Activated gamma-delta T cell (primary cell): ENCODE measurements at regions not wholly inside any gene's neighbourhood (a gene's known extent, or its start where the extent isn't known, plus 50 kb on each side); places are given as distances from the start of the nearest gene placed in this dataset.

ENCODE experiments used
- DNase-seq: peaks from one replicate; lab custom pipeline; 2025; lab: John Stamatoyannopoulos, UW

DNA sequence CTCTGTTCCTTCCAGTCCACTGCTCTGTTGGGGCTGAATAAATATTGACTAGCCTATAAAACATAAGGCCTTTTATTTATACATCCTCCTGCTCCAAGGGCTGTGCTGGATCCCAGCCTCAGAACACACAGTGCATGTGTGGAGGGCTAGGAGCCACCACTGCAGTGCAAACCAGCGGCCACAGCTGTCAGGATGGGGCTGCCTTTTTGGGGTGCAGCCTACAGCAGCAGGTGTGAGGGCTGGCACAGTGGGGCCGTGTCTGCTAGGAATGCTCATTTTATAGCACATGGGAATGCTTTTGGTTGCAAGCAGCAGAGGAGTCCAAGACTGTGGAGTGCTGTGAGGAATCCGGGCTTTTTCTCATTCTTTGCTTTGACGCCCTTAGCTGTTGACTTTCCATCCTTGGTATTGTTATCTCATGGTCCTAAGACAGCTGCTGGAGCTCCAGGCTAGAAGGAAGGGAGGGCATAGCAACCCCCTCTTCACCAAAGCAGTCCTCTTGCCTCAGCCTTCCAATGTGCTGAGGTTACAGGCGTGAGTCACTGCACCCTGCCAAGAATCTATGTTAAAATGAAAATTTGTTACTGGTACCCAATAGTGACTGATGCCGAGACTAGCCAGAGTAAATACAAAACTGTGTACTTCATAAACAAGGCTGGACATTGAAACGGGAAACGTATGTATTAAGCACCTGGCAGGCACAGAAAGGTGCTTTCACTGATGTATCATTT is 334.3 kb upstream of the GATB start:
- no peak for DNase-seq

DNA sequence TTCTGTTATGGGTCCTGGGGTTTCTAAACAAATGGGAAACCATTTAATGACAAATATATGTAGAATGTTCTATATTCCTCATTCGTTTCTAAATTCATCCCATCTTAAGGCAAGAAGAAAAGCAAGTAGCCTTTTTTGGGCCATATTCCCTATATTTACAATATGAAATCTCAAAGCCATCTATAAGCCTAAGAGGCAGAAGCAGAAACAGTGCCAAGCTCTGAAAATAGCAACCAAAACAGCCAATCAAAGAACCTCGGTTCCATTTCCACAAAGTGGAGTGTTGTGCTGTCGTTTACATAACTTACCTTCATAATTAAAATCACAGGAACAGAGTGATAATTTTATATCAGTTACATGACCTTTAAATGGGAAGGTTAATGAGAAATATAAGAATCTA is 330.6 kb upstream of the GATB start:
- DNase-seq: no peak

DNA sequence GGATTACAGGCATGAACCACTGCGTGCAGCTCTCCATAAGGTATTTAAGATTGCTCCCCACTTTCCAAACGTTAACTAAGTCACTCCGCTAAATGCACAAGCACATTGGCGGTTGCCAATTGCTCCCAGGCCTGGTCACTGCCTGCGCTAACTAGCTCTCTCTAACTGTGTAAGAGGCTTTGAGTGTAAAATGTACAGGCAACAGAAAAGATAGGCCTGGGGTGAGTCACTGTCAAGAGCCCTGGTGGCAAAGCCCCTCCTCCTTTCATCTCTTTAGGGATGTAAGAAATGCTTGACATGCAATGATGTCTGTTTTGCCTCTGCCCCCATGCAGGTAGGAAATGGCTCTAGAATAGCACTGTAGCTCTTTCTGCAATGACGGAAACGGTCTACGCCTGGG is 329.7 kb upstream of the GATB start:
- no peak for DNase-seq

- no peak for DNase-seq
These were observed 328.8 kb upstream of the GATB start for GRCh38 chr4:152089584-152089983.

- DNase-seq: no peak
These were observed 326.5 kb upstream of the GATB start for GRCh38 chr4:152087335-152087734.

DNA sequence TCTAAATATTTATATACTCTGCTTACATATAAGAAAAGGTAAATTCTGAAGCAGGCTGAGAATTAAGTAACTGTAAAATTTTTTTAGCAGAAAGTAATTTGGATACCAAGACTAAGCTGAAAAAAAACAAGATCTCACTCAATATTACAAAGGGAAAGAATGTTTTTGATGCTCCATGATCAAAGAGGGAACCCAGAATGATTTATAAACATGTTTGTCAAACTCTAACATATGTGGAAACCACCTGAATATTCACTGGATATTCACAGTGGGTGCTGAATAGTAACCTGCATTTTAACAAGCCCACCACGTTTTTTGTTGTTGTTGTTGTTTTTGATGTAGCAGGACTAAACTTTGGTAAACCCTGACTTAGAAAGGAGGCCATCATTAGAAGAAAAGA is 324.9 kb upstream of the GATB start:
- DNase-seq: no peak

GRCh38 chr4:152083338-152083737 is 322.5 kb upstream of the GATB start:
- DNase-seq: no peak

DNA sequence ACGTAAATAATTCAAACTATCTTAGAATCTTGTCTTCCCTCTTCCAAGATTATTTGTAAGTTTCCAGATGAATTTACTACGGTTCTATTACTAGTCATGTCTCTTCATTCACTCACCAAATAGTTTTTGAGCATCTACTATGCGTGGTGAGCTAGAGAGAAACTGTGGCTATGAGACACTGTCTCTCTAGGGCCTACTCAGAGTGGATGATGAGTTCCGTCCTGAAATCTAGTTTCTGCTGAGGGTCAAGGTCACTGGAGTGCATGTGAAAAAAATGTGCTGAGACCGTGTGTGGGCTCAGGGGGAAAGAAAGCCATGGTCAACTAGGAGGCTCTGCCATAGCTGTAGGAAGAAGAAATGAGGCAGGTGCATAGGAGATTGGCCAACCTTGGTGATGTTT is 320.2 kb upstream of the GATB start:
- no peak for DNase-seq

DNA sequence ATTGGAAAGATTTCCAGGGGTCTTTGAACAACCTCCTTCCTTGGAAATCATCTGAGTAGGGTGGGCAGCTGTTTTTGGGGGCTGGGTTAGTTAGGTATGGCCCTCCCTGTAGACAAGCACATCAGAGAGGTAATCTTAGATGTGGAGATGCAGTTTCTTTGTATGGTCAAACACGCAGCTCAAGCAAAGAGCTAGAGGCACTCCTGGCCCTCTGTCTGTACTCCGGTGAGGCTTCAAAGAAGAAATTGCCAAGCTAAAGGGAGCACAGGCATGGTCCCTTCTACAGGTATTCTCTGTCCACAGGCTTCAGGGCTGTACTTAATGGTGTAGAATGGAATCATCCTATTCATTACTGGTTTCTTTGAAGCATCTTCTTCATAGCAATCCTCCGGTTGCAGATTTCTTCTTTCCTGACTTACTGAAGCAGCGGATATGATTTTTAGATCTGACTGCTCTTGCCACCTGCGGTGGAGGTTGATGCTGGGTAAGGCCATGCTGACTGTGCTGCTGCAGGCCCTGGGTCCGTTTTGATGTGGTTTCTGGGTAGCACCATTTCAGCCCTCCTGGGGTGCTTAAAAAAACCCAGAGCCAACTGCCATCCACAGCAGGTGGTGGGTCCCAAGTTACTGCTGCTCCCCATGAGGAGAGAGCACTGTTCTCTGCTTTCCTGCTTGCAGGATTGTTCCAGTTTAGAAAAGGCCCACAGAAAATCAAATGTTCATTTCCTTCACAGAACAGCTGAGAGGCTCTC is 318.9 kb upstream of the GATB start:
- DNase-seq: no peak

DNA sequence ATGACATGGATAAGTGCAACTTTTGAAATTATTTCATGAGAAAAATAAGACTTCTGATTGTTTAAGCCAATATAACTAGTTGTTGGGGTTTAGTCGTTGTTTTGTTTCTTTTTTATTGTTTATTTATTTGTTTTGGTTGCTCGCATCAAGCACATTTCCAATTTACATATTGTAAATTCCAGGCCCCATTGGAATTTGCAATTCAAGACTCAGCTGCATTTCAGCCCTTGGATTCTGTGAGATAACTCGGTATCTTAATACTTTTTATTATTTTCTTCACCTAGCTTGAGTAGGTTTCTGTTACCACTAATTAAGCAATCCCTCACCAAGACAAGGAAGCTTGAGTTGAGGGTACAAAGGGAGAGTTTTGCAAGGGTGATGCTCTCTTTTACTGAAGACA is 318.3 kb upstream of the GATB start:
- no peak for DNase-seq

DNA sequence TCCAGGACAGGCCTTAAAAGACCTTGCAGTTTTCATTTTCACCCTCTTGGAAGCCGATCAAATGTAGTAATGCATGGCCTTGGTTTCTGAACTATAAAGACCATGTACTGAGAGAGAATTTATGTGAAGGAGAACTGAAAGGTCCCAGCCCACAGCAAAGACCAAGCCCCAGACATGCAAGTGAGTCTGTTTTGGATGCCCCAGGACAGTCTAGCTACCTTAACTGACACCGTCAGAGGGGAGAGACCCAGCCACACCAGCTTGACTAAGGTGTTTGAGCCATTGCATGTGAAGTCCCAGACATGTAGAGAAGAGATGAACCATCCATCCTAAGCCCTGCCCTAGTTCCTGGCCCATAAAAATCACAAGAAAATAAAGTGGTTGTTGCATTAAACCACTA is 316.8 kb upstream of the GATB start:
- DNase-seq: no peak

DNA sequence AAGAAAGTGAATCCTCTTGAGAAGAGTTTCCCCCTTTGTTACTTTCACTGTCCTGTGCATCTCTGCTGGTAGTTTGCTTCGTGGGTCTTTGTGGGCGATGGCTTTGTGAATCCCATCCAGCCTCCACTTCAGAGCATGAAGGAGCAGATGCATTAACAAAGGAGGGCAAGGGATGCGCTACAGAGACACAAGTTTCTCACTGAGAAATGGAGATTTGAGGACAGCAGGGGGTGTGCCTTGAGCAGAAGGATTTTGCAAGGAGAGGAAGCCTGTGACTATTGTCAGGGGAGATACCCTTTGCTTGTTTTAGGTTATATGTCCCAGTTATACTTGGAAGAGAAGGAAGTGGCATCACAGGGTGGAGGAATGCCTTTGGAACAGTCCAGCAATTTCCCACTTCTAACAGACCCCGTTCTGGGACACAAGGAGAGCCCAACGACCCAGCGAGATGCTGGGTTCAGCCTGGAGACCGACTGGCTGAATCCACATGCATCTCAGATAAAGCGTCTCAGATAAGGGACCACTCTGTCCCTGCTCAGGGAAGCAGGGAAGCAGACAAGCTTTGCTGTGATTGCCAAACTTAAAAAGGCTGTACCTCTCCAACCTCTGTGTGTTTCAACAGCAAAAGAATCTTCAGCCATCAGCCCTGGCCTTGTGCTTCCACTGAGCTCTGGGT is 314.6 kb upstream of the GATB start:
- DNase-seq: no peak

GRCh38 chr4:152074573-152074972 is 313.8 kb upstream of the GATB start:
- DNase-seq: no peak

DNA sequence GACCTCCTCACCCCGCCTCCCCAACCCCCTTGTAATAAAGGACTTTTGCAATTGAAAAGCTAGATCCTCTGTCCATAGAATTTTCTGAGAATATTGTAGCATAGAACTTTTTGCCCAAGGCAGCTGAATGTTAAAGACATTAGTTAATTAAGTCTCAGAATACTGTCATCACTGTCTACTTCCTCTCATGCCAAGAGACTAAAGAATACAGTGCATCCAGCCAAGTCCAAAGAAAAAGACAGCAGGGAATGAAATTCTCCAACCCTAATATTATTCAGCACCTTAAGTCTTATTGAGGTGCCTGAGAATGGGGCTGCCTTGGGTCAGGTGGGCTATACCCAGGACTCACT is 313.3 kb upstream of the GATB start:
- no peak for DNase-seq

GRCh38 chr4:152073351-152074087 is 312.7 kb upstream of the GATB start:
- DNase-seq: no peak

- no peak for DNase-seq
These were observed 312.1 kb upstream of the GATB start for GRCh38 chr4:152072906-152073305.

DNA sequence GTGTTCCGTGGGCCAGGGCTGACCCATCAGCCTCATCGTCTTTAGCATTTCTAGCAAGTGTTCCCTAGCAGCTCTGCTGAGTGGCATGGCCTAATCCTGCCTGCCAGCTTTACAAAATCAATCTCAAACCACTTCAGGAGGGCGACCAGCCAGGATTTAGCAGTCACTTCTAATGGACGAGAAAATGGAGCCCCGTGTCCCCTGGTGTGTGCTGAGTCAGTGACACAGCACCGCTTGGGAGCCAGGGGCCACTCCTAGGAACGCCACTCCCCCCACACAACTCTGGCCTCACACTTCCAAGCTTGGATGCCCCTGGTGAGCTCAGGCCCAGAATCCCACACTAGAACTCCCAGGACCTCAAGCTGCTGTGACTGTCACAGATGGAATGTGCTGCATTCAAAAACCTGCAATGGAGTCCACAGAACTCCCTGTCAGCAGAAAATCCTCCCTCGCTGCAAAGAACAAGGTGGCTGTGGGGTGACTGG is 311.2 kb upstream of the GATB start:
- DNase-seq: no peak

GRCh38 chr4:152070854-152071253 is 310.0 kb upstream of the GATB start:
- DNase-seq: no peak

GRCh38 chr4:152068866-152069265 is 308.1 kb upstream of the GATB start:
- no peak for DNase-seq

DNA sequence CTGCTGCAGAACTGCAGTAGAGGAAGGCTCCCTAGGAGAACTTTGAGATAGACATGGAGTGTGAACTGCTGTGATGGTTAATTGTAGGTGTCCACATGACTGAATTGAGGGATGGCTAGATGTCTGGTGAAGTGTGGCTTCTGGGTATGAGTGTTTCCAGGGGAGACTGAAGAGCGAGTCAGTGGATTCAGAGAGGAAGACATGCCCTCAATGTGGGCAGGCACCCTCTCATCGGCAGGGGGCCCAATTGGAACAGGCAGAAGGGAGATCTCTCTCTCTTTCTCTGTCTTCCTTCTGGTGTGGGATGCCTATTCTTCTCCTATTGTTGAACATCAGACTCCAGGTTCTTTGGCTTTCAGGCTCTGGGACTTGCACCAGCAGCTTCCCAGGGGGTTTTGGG is 304.7 kb upstream of the GATB start:
- no peak for DNase-seq

- no peak for DNase-seq
These were observed 303.9 kb upstream of the GATB start for GRCh38 chr4:152064753-152065152.

GRCh38 chr4:152064282-152064681 is 303.5 kb upstream of the GATB start:
- no peak for DNase-seq
